Myocyte (in vitro differentiated cells): ENCODE measurements at regions not wholly inside any gene's neighbourhood (a gene's known extent, or its start where the extent isn't known, plus 50 kb on each side); places are given as distances from the start of the nearest gene placed in this dataset.
"Not testable (repeated sequence)": the region's sequence is repeated elsewhere in the genome, so short reads cannot be mapped to it uniquely, and the experiment has no call there.

Experiments used
- DNase-seq: peaks from one replicate; pipeline ENCODE4 v3.0.0-alpha.2; 2012; ENCODE audit warnings: low read depth

DNA sequence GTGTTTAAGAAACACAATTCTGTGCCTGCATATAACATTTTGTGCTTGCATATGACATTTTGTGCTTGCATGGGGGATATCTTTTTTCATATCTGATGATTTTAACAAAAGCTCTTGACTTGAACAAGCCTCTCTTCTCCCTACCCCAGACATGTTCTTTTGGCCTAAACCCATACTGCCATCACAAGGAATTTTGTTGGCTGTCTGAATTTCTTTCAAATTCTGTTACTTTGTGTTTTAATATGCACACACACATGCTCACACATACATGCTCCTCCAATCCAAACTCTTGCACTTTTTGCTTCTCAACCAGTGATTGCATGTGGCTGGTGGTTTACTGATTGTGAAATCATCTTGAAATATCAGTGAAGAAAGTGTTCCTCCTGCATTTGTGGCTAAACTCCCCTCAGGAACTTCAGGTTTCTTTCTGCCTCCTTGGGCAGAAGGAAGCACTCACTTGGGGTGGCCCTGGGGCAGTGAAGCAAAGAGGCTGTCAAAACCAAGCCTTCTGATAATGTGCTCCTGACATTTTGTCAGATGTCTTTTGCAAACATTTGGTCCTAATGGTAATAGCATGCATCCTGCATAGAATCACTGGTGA lies 377.2 kb upstream of the KLF4 start:
- peak; percentile 4 for DNase-seq

DNA sequence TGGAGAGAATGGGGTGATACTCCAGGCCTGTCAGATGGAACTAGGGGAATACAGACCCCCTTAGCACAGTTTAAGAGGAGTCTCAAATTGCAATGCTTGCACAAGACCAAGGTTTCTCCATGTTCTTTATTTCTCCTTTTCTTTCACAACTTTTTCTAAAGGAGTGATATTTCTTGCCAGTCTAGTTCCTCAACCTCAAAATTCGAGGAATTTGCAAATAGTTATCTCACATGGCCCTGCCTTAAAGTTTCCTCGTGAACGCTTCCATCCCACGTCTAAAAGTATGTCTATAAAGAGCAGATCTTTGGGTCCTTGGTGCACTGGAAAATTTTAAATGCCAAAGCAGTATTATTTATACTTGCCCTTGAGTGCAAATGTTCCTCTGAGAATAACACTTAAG lies 373.8 kb upstream of the KLF4 start:
- no peak for DNase-seq

DNA sequence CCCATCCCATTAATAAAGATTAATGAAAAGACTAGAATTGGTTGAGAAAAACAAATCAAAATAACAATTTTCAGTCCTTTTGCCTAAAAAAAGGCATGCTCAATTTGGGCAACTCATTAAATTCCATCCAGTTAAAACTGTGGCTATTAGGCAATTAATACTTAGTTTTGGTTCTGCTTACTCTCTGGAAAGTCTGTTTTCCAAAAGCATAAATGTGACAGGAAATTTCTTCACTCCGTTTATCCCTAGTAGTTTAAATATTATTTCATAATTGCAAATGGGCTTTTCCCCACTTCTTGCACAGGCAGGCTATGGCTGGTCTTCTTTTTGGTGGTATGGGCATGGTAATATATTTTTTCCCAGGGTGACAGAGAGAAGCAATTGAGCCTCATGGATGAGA lies 373.3 kb upstream of the KLF4 start:
- no peak for DNase-seq

DNA sequence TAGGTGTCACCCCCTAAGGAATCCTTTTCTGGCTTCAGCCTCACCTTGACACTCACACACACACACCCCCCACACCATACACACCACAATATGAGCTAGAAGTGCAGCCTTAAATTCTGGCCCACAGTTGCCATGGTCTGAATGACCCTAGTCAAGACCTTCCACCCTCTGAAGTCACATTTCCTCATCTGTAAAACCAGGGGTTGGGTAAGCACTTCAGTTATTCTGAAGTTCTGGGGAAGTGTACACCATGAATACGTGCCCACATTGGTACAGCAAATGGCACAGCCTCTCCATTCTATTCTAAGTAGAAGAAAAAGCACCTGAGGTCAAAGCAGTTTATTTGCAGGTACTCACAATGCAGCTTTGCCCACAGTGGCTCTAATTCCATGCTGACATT lies 372.8 kb upstream of the KLF4 start:
- no peak for DNase-seq

DNA sequence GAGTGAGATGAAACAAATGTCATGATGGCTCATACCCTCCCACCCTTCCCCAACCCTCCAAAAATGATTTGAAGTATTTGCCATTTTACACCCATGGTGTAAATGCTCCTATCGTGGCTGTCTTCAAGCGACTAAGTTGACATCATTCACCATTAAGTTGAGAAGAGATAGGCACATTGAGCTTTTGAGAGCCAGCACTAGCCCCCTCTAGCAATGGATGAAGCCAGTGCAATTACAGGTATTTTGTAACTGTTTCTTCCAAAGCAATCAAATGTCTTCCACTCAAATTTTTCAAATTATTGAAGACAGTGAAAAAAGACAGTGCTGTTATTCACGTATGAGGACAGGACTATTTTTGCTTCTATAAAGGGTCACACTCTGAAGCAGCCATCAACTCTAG lies 371.5 kb upstream of the KLF4 start:
- DNase-seq, result no peak

DNA sequence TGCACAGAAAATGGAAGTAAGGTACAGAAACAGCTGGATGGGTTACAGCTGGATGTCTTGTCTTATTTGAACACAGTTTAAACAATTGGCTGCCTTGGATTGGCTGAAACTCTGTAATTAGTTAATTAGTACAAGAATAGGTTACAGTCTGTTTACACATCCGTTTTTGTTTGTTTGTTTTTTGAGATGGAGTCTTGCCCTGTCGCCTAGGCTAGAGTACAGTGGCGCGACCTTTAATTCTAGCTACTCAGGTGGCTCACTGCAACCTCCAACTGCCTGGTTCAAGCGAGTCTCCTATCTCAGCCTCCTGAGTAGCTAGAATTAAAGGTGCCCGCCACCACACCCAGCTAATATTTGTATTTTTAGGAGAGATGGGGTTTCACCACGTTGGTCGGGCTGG lies 368.7 kb upstream of the KLF4 start:
- no peak for DNase-seq

DNA sequence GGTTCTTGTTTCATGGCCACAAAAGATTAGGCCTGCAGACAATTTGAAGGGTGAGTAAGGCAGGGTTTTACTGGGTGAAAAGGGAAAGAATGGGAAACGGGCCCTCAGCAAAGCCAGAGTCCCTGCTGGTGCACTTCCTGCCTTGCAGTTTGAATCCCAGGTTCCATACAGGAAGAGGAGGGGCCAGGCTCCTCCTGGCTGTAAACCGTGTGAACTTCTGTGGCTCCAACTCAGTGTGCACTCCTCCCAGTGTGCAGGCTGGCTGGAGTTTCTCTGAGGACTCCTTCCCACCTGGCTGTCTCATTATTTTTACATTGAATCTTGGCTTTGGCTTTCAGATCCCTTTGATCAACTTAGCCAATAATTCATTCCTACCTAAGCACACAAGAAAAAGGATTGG lies 367.1 kb upstream of the KLF4 start:
- DNase-seq, result no peak

DNA sequence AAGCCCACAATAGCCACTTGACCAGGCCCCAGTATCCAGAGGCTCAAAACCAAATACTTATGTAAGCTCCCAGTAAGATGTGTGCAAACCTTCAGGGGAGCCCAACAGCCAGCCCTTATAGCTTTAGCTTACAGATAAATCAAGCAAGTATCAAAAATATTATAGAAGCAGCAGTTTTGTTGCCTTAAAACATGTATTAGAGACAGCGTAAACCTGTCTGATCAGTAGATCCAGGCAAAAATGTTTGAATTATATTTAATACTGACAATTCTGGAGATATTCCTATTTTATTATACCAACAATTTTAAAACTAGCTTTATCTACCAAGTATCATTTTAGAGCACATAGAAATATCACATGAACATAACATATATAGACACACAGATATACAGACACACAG lies 365.6 kb upstream of the KLF4 start:
- DNase-seq, result no peak

GRCh38 chr9:107853461-107853860 lies 363.9 kb upstream of the KLF4 start:
- DNase-seq, result no peak

DNA sequence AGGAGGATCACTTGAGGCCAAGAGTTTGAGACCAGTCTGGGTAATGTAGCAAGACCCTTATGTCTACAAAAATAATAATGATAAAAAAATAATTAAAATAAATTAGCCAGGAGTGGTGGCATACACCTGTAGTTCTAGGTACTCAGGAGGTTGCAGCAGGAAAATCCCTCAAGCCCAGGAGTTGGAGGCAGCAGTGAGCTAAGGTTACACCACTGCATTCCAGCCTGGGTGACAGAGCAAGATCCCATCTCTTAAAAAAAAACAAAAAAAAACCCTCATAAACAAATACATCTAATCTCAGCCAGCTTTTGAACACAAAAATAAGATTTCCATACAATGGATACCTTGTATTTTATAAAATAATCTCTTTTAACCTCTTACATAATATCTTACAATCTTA lies 363.3 kb upstream of the KLF4 start:
- no peak for DNase-seq

DNA sequence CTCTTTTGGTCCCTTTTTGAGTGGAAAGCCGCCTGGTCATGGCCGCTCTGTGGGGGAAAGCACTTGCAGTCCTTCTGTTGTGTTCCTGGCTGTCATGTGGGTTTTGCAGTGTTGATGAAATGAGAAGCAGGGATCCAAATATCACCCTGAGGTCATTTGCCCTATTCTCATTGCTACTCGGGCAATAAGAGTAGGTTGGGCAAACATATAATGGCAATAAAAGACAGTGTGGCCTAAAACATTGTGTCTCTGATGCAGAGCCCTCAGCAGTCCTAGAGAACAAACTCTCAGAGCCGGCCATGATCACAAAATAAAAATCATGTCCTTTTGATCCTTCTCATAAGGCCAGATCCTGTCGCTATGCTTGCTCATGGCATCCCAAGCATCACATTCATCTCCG lies 361.1 kb upstream of the KLF4 start:
- no peak for DNase-seq

DNA sequence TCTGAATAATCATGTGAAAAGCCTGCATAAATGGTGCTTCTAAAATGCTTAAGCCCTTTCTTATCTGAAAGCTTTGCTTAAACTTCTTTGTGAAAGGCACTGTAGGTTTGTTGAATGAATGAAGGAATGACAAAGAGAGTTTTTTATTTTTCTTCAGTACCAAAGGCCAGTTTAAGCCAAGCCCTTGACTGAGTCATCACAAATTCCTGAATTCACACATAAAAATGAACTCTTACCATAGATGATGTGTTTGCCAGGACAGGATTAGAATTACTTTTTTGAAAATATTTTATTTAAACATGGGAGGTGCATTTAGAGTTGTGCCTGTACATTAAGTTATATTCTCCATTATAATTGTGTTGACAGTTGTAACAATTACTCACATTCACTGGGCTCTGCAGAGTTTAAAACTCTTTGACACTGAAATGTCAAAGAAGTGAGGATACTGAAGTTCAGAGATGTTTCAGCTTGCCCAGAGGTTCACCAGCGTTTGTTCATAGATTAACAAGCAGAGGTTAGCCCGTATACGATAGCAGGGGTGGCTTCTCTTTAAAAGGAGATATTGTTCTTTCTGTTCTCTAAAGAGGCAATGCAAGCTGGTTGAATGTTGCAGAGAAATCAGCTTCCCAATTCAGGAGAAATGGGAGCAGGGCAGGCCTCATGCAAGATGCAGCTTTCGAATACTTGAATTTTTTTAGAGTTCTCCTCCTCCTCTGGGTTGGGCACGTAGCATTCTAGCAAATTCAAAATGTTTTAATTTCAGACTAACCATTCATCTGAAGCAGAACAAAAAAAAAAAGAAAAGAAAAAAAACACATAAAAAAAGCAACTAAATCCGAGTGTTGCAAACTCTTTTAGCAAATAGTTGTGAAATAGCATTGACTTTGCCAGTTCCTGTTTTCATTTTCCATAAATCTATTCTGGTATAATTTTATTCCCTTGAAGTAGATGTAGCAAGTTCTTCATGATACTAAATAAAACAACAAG lies 358.7 kb upstream of the KLF4 start:
- peak; percentile 27 for DNase-seq

DNA sequence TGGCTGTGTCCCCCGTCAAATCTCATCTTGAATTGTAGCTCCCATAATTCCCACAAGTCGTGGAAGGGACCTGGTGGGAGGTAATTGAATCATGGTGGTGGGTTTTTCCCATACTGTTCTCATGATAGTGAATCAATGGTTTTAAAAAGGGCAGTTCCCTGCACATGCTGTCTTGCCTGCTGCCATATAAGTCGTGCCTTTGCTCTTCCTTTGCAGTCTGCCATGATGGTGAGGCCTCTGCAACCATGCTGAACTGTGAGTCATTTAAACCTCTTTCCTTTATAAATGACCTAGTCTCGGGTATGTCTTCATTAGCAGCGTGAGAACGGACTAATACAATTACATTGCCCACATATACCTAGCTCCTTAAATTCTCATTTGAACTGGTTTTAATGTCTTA lies 353.0 kb upstream of the KLF4 start:
- DNase-seq, result no peak

GRCh38 chr9:107841076-107841475 lies 351.5 kb upstream of the KLF4 start:
- no peak for DNase-seq

DNA sequence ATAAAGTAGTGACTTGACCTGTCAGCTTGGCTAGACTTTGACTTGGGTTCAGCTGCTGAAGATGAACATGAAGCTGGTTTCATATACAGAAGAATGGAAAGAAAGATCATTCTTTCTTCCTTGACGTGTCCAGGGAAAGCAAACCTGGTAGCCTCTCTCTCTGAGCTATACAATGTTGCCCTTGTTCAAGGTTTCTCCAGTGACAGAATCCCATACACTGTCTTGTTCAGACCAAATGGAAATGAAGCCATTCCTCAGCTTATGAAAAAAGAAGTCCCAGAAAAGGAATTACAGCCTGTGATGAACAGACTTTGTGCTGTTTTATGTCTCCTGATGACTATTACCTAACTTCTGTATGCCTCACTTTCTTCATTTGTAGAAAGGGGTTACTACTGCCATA lies 349.8 kb upstream of the KLF4 start:
- DNase-seq, result no peak

- no peak for DNase-seq
Observed at GRCh38 chr9:107838766-107839165, 349.2 kb upstream of the KLF4 start.

DNA sequence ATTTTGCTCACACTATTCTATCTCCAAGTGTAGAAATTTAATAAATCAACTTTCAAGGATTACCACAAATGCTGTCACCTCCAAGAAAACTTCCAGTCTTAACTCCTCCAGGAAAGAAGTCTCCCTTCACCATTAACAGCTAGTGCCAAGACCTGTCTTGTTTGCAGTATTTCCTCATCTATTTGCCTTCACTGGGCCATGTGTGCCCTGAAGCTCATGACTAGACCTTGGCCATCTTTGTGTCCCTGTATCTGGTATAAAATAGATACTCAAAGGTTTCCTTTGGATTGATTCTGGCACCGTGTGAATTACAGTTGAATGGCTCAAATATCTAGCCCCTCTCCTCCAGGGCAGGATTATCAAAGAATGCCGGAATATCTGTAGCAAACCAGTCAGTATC lies 346.7 kb upstream of the KLF4 start:
- DNase-seq, result no peak

DNA sequence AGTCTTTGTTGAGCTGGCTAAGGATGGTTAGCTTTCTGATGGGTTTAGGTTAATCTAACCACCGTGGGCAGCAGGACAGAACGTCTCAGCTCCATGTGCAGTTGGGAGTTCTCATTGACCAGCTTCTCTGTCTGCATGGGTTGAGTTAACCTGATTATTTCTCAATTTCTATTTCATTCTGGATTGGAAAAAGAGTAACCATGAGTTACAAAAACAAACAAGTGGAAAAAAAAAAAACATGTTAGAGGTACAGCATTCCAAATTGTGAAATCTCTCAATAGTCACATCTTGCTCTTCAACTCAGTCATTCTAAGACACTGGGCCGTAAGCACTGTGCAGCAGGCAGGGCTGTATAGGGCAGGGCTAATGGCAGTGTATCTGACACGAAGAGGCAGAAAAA lies 343.7 kb upstream of the KLF4 start:
- DNase-seq, result no peak

DNA sequence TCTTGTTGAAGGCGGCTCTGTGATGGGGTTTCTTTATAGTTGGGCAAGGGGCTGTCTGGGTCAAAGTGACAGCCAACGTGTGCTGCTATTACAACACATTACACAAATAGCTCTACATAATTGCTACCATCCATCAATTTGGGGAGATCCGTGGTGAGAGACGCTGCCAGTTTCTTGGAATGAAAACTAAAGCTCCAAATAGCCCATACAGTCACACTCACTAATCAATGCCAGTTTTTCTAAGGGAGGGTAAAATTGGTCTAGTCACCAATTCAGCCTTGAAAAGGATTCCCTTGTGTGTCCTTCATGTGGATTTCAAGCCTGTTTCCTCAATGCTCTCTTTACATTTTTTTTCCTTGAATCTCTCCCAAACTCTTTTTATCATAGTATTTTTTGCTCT lies 343.3 kb upstream of the KLF4 start:
- no peak for DNase-seq

- DNase-seq, result no peak
Observed at GRCh38 chr9:107830479-107830878, 340.9 kb upstream of the KLF4 start.

- DNase-seq, result no peak
Observed at GRCh38 chr9:107827884-107828283, 338.3 kb upstream of the KLF4 start.

GRCh38 chr9:107827304-107827703 lies 337.7 kb upstream of the KLF4 start:
- DNase-seq, result no peak

DNA sequence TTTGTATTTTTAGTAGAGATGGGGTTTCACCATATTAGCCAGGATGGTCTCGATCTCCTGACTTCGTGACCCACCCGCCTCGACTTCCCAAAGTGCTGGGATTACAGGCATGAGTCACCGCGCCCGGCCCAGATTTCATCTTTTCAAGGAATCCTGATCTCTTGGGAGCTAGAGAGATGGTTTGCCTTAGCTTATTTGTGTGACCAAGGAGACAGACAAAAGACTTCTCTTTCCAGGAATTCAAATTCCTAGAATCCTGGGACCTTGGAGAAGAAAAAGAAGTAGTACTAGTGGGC lies 337.1 kb upstream of the KLF4 start:
- DNase-seq, result not testable (repeated sequence)
